ENCODE measurements at regions not wholly inside any gene's neighbourhood (a gene's known extent, or its start where the extent isn't known, plus 50 kb on each side); places are given as distances from the start of the nearest gene placed in this dataset.

- Histone ChIP-seq H3K27me3 (replicated peaks; ENCODE audit: control insufficient read depth, insufficient read depth, low read length) (peaks cover 1% of the 10 kb centered on the region; the same call in 1 of the 2 replicates), H3K36me3 (ENCODE audit: control insufficient read depth, insufficient read depth, low read length) (no peaks in the 10 kb centered on the region), H3K4me3 (replicated peaks; ENCODE audit: low read depth, low read length) (no peak overlapping the region)
- no peak for TF ChIP-seq CTCF (IDR thresholded peaks at IDR 0.05; ENCODE audit: insufficient read depth, low read length, poor library complexity, severe bottlenecking)
- DNase-seq (ENCODE audit: extremely low read depth, insufficient read length) = no peak
These were observed 298.2 kb upstream of the SLCO3A1 start for GRCh38 chr15:91555312-91555711.

GRCh38 chr15:91556926-91557325 is 296.6 kb upstream of the SLCO3A1 start:
- DNase-seq (ENCODE audit: extremely low read depth, insufficient read length) = no peak

GRCh38 chr15:91559066-91559465 is 294.4 kb upstream of the SLCO3A1 start:
- H3K36me3 ChIP-seq (ENCODE audit: control insufficient read depth, insufficient read depth, low read length) = no peaks in the 10 kb centered on the region
- no peaks in the 10 kb centered on the region; the same call in 1 of the 2 replicates for H3K27me3 ChIP-seq (replicated peaks; ENCODE audit: control insufficient read depth, insufficient read depth, low read length)
- no peak for TF ChIP-seq CTCF (IDR thresholded peaks at IDR 0.05; ENCODE audit: insufficient read depth, low read length, poor library complexity, severe bottlenecking)
- no peak overlapping the region for H3K4me3 ChIP-seq (replicated peaks; ENCODE audit: low read depth, low read length)
- no peak for DNase-seq (ENCODE audit: extremely low read depth, insufficient read length)

More at GRCh38 chr15:91556926-91557325, 296.6 kb upstream of the SLCO3A1 start:
- no peaks in the 10 kb centered on the region for H3K36me3 ChIP-seq (ENCODE audit: control insufficient read depth, insufficient read depth, low read length)
- no peaks in the 10 kb centered on the region; the same call in 1 of the 2 replicates for H3K27me3 ChIP-seq (replicated peaks; ENCODE audit: control insufficient read depth, insufficient read depth, low read length)
- H3K4me3 ChIP-seq (replicated peaks; ENCODE audit: low read depth, low read length) = no peak overlapping the region
- TF ChIP-seq CTCF (IDR thresholded peaks at IDR 0.05; ENCODE audit: insufficient read depth, low read length, poor library complexity, severe bottlenecking) = no peak

- Histone ChIP-seq H3K4me3 (replicated peaks; ENCODE audit: low read depth, low read length) (no peak overlapping the region), H3K36me3 (ENCODE audit: control insufficient read depth, insufficient read depth, low read length) (no peaks in the 10 kb centered on the region), H3K27me3 (replicated peaks; ENCODE audit: control insufficient read depth, insufficient read depth, low read length) (no peaks in the 10 kb centered on the region; the same call in 1 of the 2 replicates)
- no peak for TF ChIP-seq CTCF (IDR thresholded peaks at IDR 0.05; ENCODE audit: insufficient read depth, low read length, poor library complexity, severe bottlenecking)
- DNase-seq (ENCODE audit: extremely low read depth, insufficient read length) = no peak
These were observed 292.0 kb upstream of the SLCO3A1 start for GRCh38 chr15:91561371-91562100.

- Histone ChIP-seq H3K4me3 (replicated peaks; ENCODE audit: low read depth, low read length) (no peak overlapping the region), H3K27me3 (replicated peaks; ENCODE audit: control insufficient read depth, insufficient read depth, low read length) (no peaks in the 10 kb centered on the region; the same call in 1 of the 2 replicates), H3K36me3 (ENCODE audit: control insufficient read depth, insufficient read depth, low read length) (no peaks in the 10 kb centered on the region)
- TF ChIP-seq CTCF (IDR thresholded peaks at IDR 0.05; ENCODE audit: insufficient read depth, low read length, poor library complexity, severe bottlenecking) = no peak
- no peak for DNase-seq (ENCODE audit: extremely low read depth, insufficient read length)
These were observed 290.8 kb upstream of the SLCO3A1 start for GRCh38 chr15:91562698-91563097.

Measured in GM06990 (cell line).